ENCODE measurements at regions not wholly inside any gene's neighbourhood (a gene's known extent, or its start where the extent isn't known, plus 50 kb on each side); places are given as distances from the start of the nearest gene placed in this dataset.

GRCh38 chr6:33950891-33951889 is 147.4 kb upstream of the MLN start:
- DNase-seq: peak; percentile 92

GRCh38 chr6:33950472-33950881 is 146.7 kb upstream of the MLN start:
- peak; percentile 92 for DNase-seq

- DNase-seq: no peak
Observed at GRCh38 chr6:33949877-33950435, 146.2 kb upstream of the MLN start.

- no peak for DNase-seq
Observed at GRCh38 chr6:33949111-33949510, 145.3 kb upstream of the MLN start.

GRCh38 chr6:33947916-33948594 is 144.3 kb upstream of the MLN start:
- peak; percentile 45 for DNase-seq

- DNase-seq: no peak
Observed at GRCh38 chr6:33947047-33947446, 143.2 kb upstream of the MLN start.

- DNase-seq: peak; percentile 92
Observed at GRCh38 chr6:33945931-33946330, 142.1 kb upstream of the MLN start.

- no peak for DNase-seq
Observed at GRCh38 chr6:33944686-33945411, 141.0 kb upstream of the MLN start.

GRCh38 chr6:33936886-33937285 is 133.1 kb upstream of the MLN start:
- DNase-seq: no peak

GRCh38 chr6:33935439-33936080 is 131.8 kb upstream of the MLN start:
- peak; percentile 50 for DNase-seq

- no peak for DNase-seq
Observed at GRCh38 chr6:33934731-33935270, 131.0 kb upstream of the MLN start.

GRCh38 chr6:33933101-33933500 is 129.3 kb upstream of the MLN start:
- DNase-seq: no peak

- no peak for DNase-seq
Observed at GRCh38 chr6:33931799-33932198, 128.0 kb upstream of the MLN start.

GRCh38 chr6:33929575-33930288 is 125.9 kb upstream of the MLN start:
- DNase-seq: peak; percentile 53

- no peak for DNase-seq
Observed at GRCh38 chr6:33927616-33928015, 123.8 kb upstream of the MLN start.

- no peak for DNase-seq
Observed at GRCh38 chr6:33927112-33927511, 123.3 kb upstream of the MLN start.

- peak; percentile 43 for DNase-seq
Observed at GRCh38 chr6:33926451-33926850, 122.6 kb upstream of the MLN start.

- peak; percentile 47 for DNase-seq
Observed at GRCh38 chr6:33925936-33926335, 122.1 kb upstream of the MLN start.

GRCh38 chr6:33925210-33925609 is 121.4 kb upstream of the MLN start:
- no peak for DNase-seq

GRCh38 chr6:33924681-33925080 is 120.9 kb upstream of the MLN start:
- no peak for DNase-seq

- DNase-seq: peak; percentile 42
Observed at GRCh38 chr6:33923857-33924514, 120.2 kb upstream of the MLN start.

Data from DMS79 treated with DMSO at 0.1 percent for 48 hours (cell line).